ENCODE measurements at regions not wholly inside any gene's neighbourhood (a gene's known extent, or its start where the extent isn't known, plus 50 kb on each side); places are given as distances from the start of the nearest gene placed in this dataset.

GRCh38 chr10:108791794-108792474, 1131.4 kb downstream of the XPNPEP1 start:
- Histone ChIP-seq H3K36me3 (no peaks in the 10 kb centered on the region), H3K4me2 (no peak overlapping the region), H3K9ac (no peak overlapping the region), H3K27ac (no peak overlapping the region), H3K4me1 (peaks cover 0 to 10% (median 0%) of the 10 kb centered on the region in 10 experiments; a peak in 4 of 20 replicates), H3K27me3 (no peaks in the 10 kb centered on the region), H3K4me3 (no peak overlapping the region), H3K9me3 (replicated peaks in 1 of 11) (peaks cover 0 to 8% (median 0%) of the 10 kb centered on the region in 11 experiments; a peak in 1 of 22 replicates), H4K20me1 (no peaks in the 10 kb centered on the region)
- TF ChIP-seq Cebpa-rat (IDR thresholded peaks at IDR 0.05), result no peak

GRCh38 chr10:108791030-108791429, 1132.3 kb downstream of the XPNPEP1 start:
- no peaks in the 10 kb centered on the region for H3K27me3 ChIP-seq
- TF ChIP-seq Cebpa-rat (IDR thresholded peaks at IDR 0.05), result no peak
- no peaks in the 10 kb centered on the region for H4K20me1 ChIP-seq
- peaks cover 0 to 10% (median 0%) of the 10 kb centered on the region in 10 experiments; a peak in 4 of 20 replicates for H3K4me1 ChIP-seq
- no peak overlapping the region for H3K4me2 ChIP-seq
- H3K4me3 ChIP-seq, result no peak overlapping the region
- H3K27ac ChIP-seq, result no peak overlapping the region
- peaks cover 3 to 18% (median 6%) of the 10 kb centered on the region in 11 experiments; a peak in 16 of 22 replicates for H3K9me3 ChIP-seq (replicated peaks in 1 of 11)
- H3K9ac ChIP-seq, result no peak overlapping the region
- H3K36me3 ChIP-seq, result no peaks in the 10 kb centered on the region

GRCh38 chr10:108789919-108790318, 1133.4 kb downstream of the XPNPEP1 start:
- peaks cover 0 to 10% (median 0%) of the 10 kb centered on the region in 10 experiments; a peak in 4 of 20 replicates for H3K4me1 ChIP-seq
- H3K9ac ChIP-seq, result no peak overlapping the region
- H3K4me2 ChIP-seq, result peak overlapping the region in 3 of 11 experiments; percentile 3 to 5 (median 5); a peak in 2 of 22 replicates
- no peak overlapping the region for H3K4me3 ChIP-seq
- H3K27me3 ChIP-seq, result no peaks in the 10 kb centered on the region
- H4K20me1 ChIP-seq, result no peaks in the 10 kb centered on the region
- no peak overlapping the region for H3K27ac ChIP-seq
- TF ChIP-seq Cebpa-rat (IDR thresholded peaks at IDR 0.05), result no peak
- H3K9me3 ChIP-seq (replicated peaks in 1 of 11), result peaks cover 14 to 28% (median 18%) of the 10 kb centered on the region in 11 experiments
- H3K36me3 ChIP-seq, result no peaks in the 10 kb centered on the region

GRCh38 chr10:108789336-108789735, 1134.0 kb downstream of the XPNPEP1 start:
- Histone ChIP-seq H3K36me3 (no peaks in the 10 kb centered on the region), H3K4me3 (no peak overlapping the region), H3K9ac (no peak overlapping the region), H3K27ac (no peak overlapping the region), H3K27me3 (no peaks in the 10 kb centered on the region), H3K4me1 (peaks cover 0 to 10% (median 0%) of the 10 kb centered on the region in 10 experiments; a peak in 4 of 20 replicates), H3K9me3 (replicated peaks in 1 of 11) (peaks cover 20 to 34% (median 23%) of the 10 kb centered on the region in 11 experiments), H4K20me1 (no peaks in the 10 kb centered on the region), H3K4me2 (0 out of 22 replicates have a peak overlapping the region, but pooled peaks of 1 of the 11 experiments have one; percentile 5)
- no peak for TF ChIP-seq Cebpa-rat (IDR thresholded peaks at IDR 0.05)

GRCh38 chr10:108788891-108789290, 1134.4 kb downstream of the XPNPEP1 start:
- no peak overlapping the region for H3K4me2 ChIP-seq
- no peak overlapping the region for H3K9ac ChIP-seq
- H4K20me1 ChIP-seq, result no peaks in the 10 kb centered on the region
- H3K27me3 ChIP-seq, result no peaks in the 10 kb centered on the region
- H3K36me3 ChIP-seq, result no peaks in the 10 kb centered on the region
- H3K4me1 ChIP-seq, result peaks cover 0 to 10% (median 0%) of the 10 kb centered on the region in 10 experiments; a peak in 4 of 20 replicates
- peaks cover 24 to 36% (median 28%) of the 10 kb centered on the region in 11 experiments for H3K9me3 ChIP-seq (replicated peaks in 1 of 11)
- no peak for TF ChIP-seq Cebpa-rat (IDR thresholded peaks at IDR 0.05)
- H3K27ac ChIP-seq, result no peak overlapping the region
- no peak overlapping the region for H3K4me3 ChIP-seq

- H3K27ac ChIP-seq, result no peak overlapping the region
- H3K4me3 ChIP-seq, result no peak overlapping the region
- H3K36me3 ChIP-seq, result no peaks in the 10 kb centered on the region
- no peak for TF ChIP-seq Cebpa-rat (IDR thresholded peaks at IDR 0.05)
- H3K4me2 ChIP-seq, result no peak overlapping the region
- no peaks in the 10 kb centered on the region for H4K20me1 ChIP-seq
- no peaks in the 10 kb centered on the region for H3K27me3 ChIP-seq
- no peak overlapping the region for H3K9ac ChIP-seq
- peaks cover 0 to 10% (median 0%) of the 10 kb centered on the region in 10 experiments; a peak in 4 of 20 replicates for H3K4me1 ChIP-seq
- H3K9me3 ChIP-seq (replicated peaks in 1 of 11), result peaks cover 28 to 39% (median 31%) of the 10 kb centered on the region in 11 experiments
Measured at GRCh38 chr10:108787932-108788331, 1135.4 kb downstream of the XPNPEP1 start.

GRCh38 chr10:108785011-108785410, 1138.3 kb downstream of the XPNPEP1 start:
- Histone ChIP-seq H3K27me3 (no peaks in the 10 kb centered on the region), H3K4me3 (no peak overlapping the region), H3K27ac (no peak overlapping the region), H3K36me3 (no peaks in the 10 kb centered on the region), H3K9ac (no peak overlapping the region), H3K9me3 (replicated peaks in 1 of 11) (peaks cover 28 to 39% (median 31%) of the 10 kb centered on the region in 11 experiments), H3K4me1 (peaks cover 0 to 6% (median 0%) of the 10 kb centered on the region in 10 experiments; a peak in 4 of 20 replicates), H4K20me1 (no peaks in the 10 kb centered on the region), H3K4me2 (no peak overlapping the region)
- peak in 2 of 11 experiments; percentile 37 to 50; a peak in 1 of 22 replicates for TF ChIP-seq Cebpa-rat (IDR thresholded peaks at IDR 0.05)

- no peaks in the 10 kb centered on the region for H3K27me3 ChIP-seq
- no peak overlapping the region for H3K4me3 ChIP-seq
- H4K20me1 ChIP-seq, result no peaks in the 10 kb centered on the region
- H3K9ac ChIP-seq, result no peak overlapping the region
- peaks cover 28 to 39% (median 31%) of the 10 kb centered on the region in 11 experiments for H3K9me3 ChIP-seq (replicated peaks in 1 of 11)
- TF ChIP-seq Cebpa-rat (IDR thresholded peaks at IDR 0.05), result no peak
- no peak overlapping the region for H3K4me2 ChIP-seq
- peaks cover 0 to 1% (median 0%) of the 10 kb centered on the region in 10 experiments; a peak in 2 of 20 replicates for H3K4me1 ChIP-seq
- no peak overlapping the region for H3K27ac ChIP-seq
- H3K36me3 ChIP-seq, result no peaks in the 10 kb centered on the region
Measured at GRCh38 chr10:108784534-108784933, 1138.8 kb downstream of the XPNPEP1 start.

- Histone ChIP-seq H3K36me3 (no peaks in the 10 kb centered on the region), H3K4me2 (no peak overlapping the region)
Measured at GRCh38 chr10:108783897-108784296, 1139.4 kb downstream of the XPNPEP1 start.

More at GRCh38 chr10:108783897-108784296, 1139.4 kb downstream of the XPNPEP1 start:
- no peaks in the 10 kb centered on the region for H3K27me3 ChIP-seq
- TF ChIP-seq Cebpa-rat (IDR thresholded peaks at IDR 0.05), result no peak
- no peaks in the 10 kb centered on the region for H3K4me1 ChIP-seq
- H4K20me1 ChIP-seq, result no peaks in the 10 kb centered on the region
- no peak overlapping the region for H3K27ac ChIP-seq
- no peak overlapping the region for H3K9ac ChIP-seq
- H3K9me3 ChIP-seq (replicated peaks in 1 of 11), result peaks cover 28 to 39% (median 31%) of the 10 kb centered on the region in 11 experiments
- H3K4me3 ChIP-seq, result no peak overlapping the region

Measured in BLaER1 treated with 17β-estradiol and CSF1 and Interleukin-3, amounts not matched to agents 10 nM and 100 nM (cell line).